ENCODE measurements at regions not wholly inside any gene's neighbourhood (a gene's known extent, or its start where the extent isn't known, plus 50 kb on each side); places are given as distances from the start of the nearest gene placed in this dataset.

GRCh38 chr3:29092348-29092747 lies 188.5 kb upstream of the RBMS3 start:
- ChIA-PET CTCF (ENCODE audit: partially characterized antibody) (no interaction called here), POLR2A (ENCODE audit: partially characterized antibody) (no interaction called here)
- Histone ChIP-seq H2BK5ac (ENCODE audit: low read depth, low read length) (no peak overlapping the region), H3K27me3 (replicated peaks in 1 of 4; ENCODE audit: control insufficient read depth in 3 of 4, extremely low read depth in 1 of 4, insufficient read depth in 3 of 4, low read length in 3 of 4) (no peaks in the 10 kb centered on the region), H3K9me3 (ENCODE audit: insufficient read depth in 2 of 2, low read depth in 1 of 2, low read length in 1 of 2) (0 out of 4 replicates have a peak, but pooled peaks cover 0 to 3% of the 10 kb centered on the region in 2 experiments), H3K4me2 (ENCODE audit: insufficient read depth in 1 of 2, low read depth in 2 of 2, low read length in 2 of 2) (no peak overlapping the region), H3K14ac (ENCODE audit: insufficient read length) (no peak overlapping the region), H3K79me1 (ENCODE audit: low read depth, low read length) (no peaks in the 10 kb centered on the region), H3K36me3 (ENCODE audit: control insufficient read depth in 2 of 4, insufficient read depth in 4 of 4, low read length in 3 of 4) (no peaks in the 10 kb centered on the region), H3K4me1 (replicated peaks in 1 of 4; ENCODE audit: control insufficient read depth in 3 of 4, insufficient read depth in 4 of 4, low read length in 3 of 4) (no peaks in the 10 kb centered on the region), H3K4me3 (ENCODE audit: extremely low read depth in 1 of 4, insufficient read depth in 2 of 4, low read depth in 3 of 4, low read length in 4 of 4) (no peak overlapping the region), H4K5ac (ENCODE audit: insufficient read length, low read depth, low read length) (no peak overlapping the region), H2AK5ac (ENCODE audit: low read depth, low read length) (no peak overlapping the region), H3K23ac (ENCODE audit: insufficient read length) (no peak overlapping the region), H3K23me2 (ENCODE audit: low read depth, low read length) (no peaks in the 10 kb centered on the region), H4K20me1 (replicated peaks in 1 of 2; ENCODE audit: control insufficient read depth in 1 of 2, insufficient read depth in 2 of 2, low read length in 2 of 2) (no peaks in the 10 kb centered on the region), H3K79me2 (ENCODE audit: control insufficient read depth in 1 of 2, insufficient read depth in 2 of 2, low read length in 2 of 2) (no peaks in the 10 kb centered on the region), H2BK20ac (ENCODE audit: low read length) (no peak overlapping the region), H2AFZ (ENCODE audit: low read length) (no peak overlapping the region), H2BK120ac (replicated peaks; ENCODE audit: low read depth, low read length) (no peak overlapping the region), H2BK12ac (ENCODE audit: low read depth, low read length) (no peak overlapping the region), H2BK15ac (ENCODE audit: low read length) (no peak overlapping the region), H3K18ac (ENCODE audit: extremely low read depth, low read length) (no peak overlapping the region), H3K27ac (ENCODE audit: low read depth, low read length) (no peak overlapping the region), H3K4ac (replicated peaks; ENCODE audit: insufficient read length, low read depth, low read length) (no peak overlapping the region), H3K56ac (replicated peaks; ENCODE audit: insufficient read length, low read depth, low read length) (no peak overlapping the region), H4K91ac (replicated peaks; ENCODE audit: insufficient read length, low read length) (no peak overlapping the region), H3K9ac (replicated peaks in 1 of 4; ENCODE audit: extremely low read depth in 1 of 4, low read depth in 3 of 4, low read length in 3 of 4) (no peak overlapping the region), H4K8ac (ENCODE audit: extremely low read depth, insufficient read depth, low read length) (no peak overlapping the region)
- TF ChIP-seq BCL11A (IDR thresholded peaks at IDR 0.05; ENCODE audit: low read depth in 2 of 2, low read length in 2 of 2) (no peak), SIN3A (conservative IDR thresholded peaks at IDR 0.05 in 1 of 2, IDR thresholded peaks at IDR 0.05 in 1 of 2; ENCODE audit: low read depth in 1 of 2, low read length in 2 of 2) (no peak), MAFK (IDR thresholded peaks at IDR 0.05; ENCODE audit: low read depth, low read length) (no peak), SRF (IDR thresholded peaks at IDR 0.05; ENCODE audit: low read depth, low read length) (no peak)
- 74 to 100% methylated on average over 1 to 3 of the region's 3 CpGs for WGBS, 2 experiments (ENCODE audit: extremely low coverage in 1 of 2, insufficient coverage in 1 of 2, insufficient read length in 1 of 2, insufficient replicate concordance in 2 of 2, low coverage in 1 of 2, low lambda C conversion rate in 2 of 2, missing lambda C conversion rate in 1 of 2)
- no peak for FAIRE-seq
- DNase-seq (ENCODE audit: low read depth in 1 of 2, low spot score in 2 of 2) = no peak

Data from H1 (cell line).